Esophagus squamous epithelium (tissue), 4 donors: ENCODE measurements at regions not wholly inside any gene's neighbourhood (a gene's known extent, or its start where the extent isn't known, plus 50 kb on each side); places are given as distances from the start of the nearest gene placed in this dataset.

Experiments used
- CTCF ChIP-seq, 6 experiments: fragments of 450-650 bp in 4 of 6; fragments of 200-600 bp in 2 of 6; sonication (generic) in 2 of 6; IDR thresholded peaks; one replicate each; pipeline ENCODE4 v1.5.1; 2016 to 2019; ENCODE audit warnings: antibody characterized with exemption in 6 of 6, mild to moderate bottlenecking in 4 of 6, moderate library complexity in 4 of 6
- POLR2A ChIP-seq, 4 donors: fragments of 450-650 bp; IDR thresholded peaks; one replicate each; pipeline ENCODE4 v1.6.1; 2017; ENCODE audit warnings: antibody characterized with exemption in 4 of 4, mild to moderate bottlenecking in 4 of 4, moderate library complexity in 3 of 4

- TF ChIP-seq POLR2A (IDR thresholded peaks at IDR 0.05), result no peak
- TF ChIP-seq CTCF (IDR thresholded peaks at IDR 0.05), result no peak
Measured at GRCh38 chr2:75251896-75252295, 52.6 kb upstream of the TACR1 start.
